ENCODE measurements at regions not wholly inside any gene's neighbourhood (a gene's known extent, or its start where the extent isn't known, plus 50 kb on each side); places are given as distances from the start of the nearest gene placed in this dataset.

GRCh38 chr20:24376311-24377099, 92.9 kb upstream of the SYNDIG1 start:
- DNase-seq (ENCODE audit: low read depth): peak; percentile 43

- DNase-seq (ENCODE audit: low read depth): no peak
These were observed 96.1 kb upstream of the SYNDIG1 start for GRCh38 chr20:24373372-24373771.

GRCh38 chr20:24370911-24371695, 98.3 kb upstream of the SYNDIG1 start:
- DNase-seq (ENCODE audit: low read depth): no peak

GRCh38 chr20:24370249-24370648, 99.2 kb upstream of the SYNDIG1 start:
- no peak for DNase-seq (ENCODE audit: low read depth)

- DNase-seq (ENCODE audit: low read depth): no peak
These were observed 101.2 kb upstream of the SYNDIG1 start for GRCh38 chr20:24368253-24368652.

- no peak for DNase-seq (ENCODE audit: low read depth)
These were observed 103.0 kb upstream of the SYNDIG1 start for GRCh38 chr20:24366336-24367004.

- no peak for DNase-seq (ENCODE audit: low read depth)
These were observed 103.8 kb upstream of the SYNDIG1 start for GRCh38 chr20:24365670-24366069.

- no peak for DNase-seq (ENCODE audit: low read depth)
These were observed 104.9 kb upstream of the SYNDIG1 start for GRCh38 chr20:24364482-24364881.

GRCh38 chr20:24363031-24363430, 106.4 kb upstream of the SYNDIG1 start:
- DNase-seq (ENCODE audit: low read depth): no peak

- DNase-seq (ENCODE audit: low read depth): no peak
These were observed 107.3 kb upstream of the SYNDIG1 start for GRCh38 chr20:24362080-24362479.

- DNase-seq (ENCODE audit: low read depth): no peak
These were observed 107.9 kb upstream of the SYNDIG1 start for GRCh38 chr20:24361541-24361940.

- DNase-seq (ENCODE audit: low read depth): no peak
These were observed 108.9 kb upstream of the SYNDIG1 start for GRCh38 chr20:24360531-24360930.

- DNase-seq (ENCODE audit: low read depth): no peak
These were observed 110.0 kb upstream of the SYNDIG1 start for GRCh38 chr20:24359321-24360027.

- no peak for DNase-seq (ENCODE audit: low read depth)
These were observed 111.5 kb upstream of the SYNDIG1 start for GRCh38 chr20:24357931-24358330.

- no peak for DNase-seq (ENCODE audit: low read depth)
These were observed 112.3 kb upstream of the SYNDIG1 start for GRCh38 chr20:24357177-24357576.

GRCh38 chr20:24353135-24353690, 116.2 kb upstream of the SYNDIG1 start:
- no peak for DNase-seq (ENCODE audit: low read depth)

GRCh38 chr20:24350923-24351368, 118.5 kb upstream of the SYNDIG1 start:
- peak; percentile 58 for DNase-seq (ENCODE audit: low read depth)

GRCh38 chr20:24341781-24342180, 127.6 kb upstream of the SYNDIG1 start:
- no peak for DNase-seq (ENCODE audit: low read depth)

GRCh38 chr20:24340933-24341332, 128.5 kb upstream of the SYNDIG1 start:
- peak; percentile 10 for DNase-seq (ENCODE audit: low read depth)

GRCh38 chr20:24339210-24339641, 130.2 kb upstream of the SYNDIG1 start:
- no peak for DNase-seq (ENCODE audit: low read depth)

- DNase-seq (ENCODE audit: low read depth): no peak
These were observed 131.9 kb upstream of the SYNDIG1 start for GRCh38 chr20:24337551-24337950.

- peak; percentile 42 for DNase-seq (ENCODE audit: low read depth)
These were observed 132.4 kb upstream of the SYNDIG1 start for GRCh38 chr20:24337069-24337468.

Measured in stromal cell of bone marrow (primary cell).